Body of pancreas (tissue), 4 donors: ENCODE measurements at regions not wholly inside any gene's neighbourhood (a gene's known extent, or its start where the extent isn't known, plus 50 kb on each side); places are given as distances from the start of the nearest gene placed in this dataset.

ENCODE experiments used
- ATAC-seq: fragments of 150-250 bp; one replicate; pipeline ENCODE4 v1.9.1; 2016
- DNase-seq, 4 donors: peaks; one replicate each; pipeline ENCODE4 v3.0.0-alpha.2; 2019
- H3K27ac ChIP-seq, 4 donors: fragments of 200-600 bp; sonication (generic); 1 replicate in 3 of 4; 2 replicates in 1 of 4; pipeline versions ENCODE4 v1.5.1 to v1.6.1; 2016 to 2019; ENCODE audit warnings: mild to moderate bottlenecking in 1 of 4, mixed read lengths in 1 of 4, moderate library complexity in 1 of 4
- H3K27me3 ChIP-seq, 2 donors: fragments of 200-600 bp; sonication (generic); one replicate each; pipeline ENCODE4 v1.6.0; 2016; ENCODE audit warnings: mild to moderate bottlenecking in 1 of 2
- H3K36me3 ChIP-seq, 2 donors: fragments of 200-600 bp; sonication (generic); replicated peaks in 1 of 2; 2 replicates each; pipeline ENCODE4 v1.5.1; 2016; ENCODE audit warnings: low read depth in 2 of 2; ENCODE audit not compliant: insufficient read depth in 1 of 2
- H3K4me1 ChIP-seq: fragments of 200-600 bp; sonication (generic); one replicate; pipeline ENCODE4 v1.6.0; 2016
- H3K4me3 ChIP-seq, 2 donors: fragments of 200-600 bp; sonication (generic); 1 replicate in 1 of 2; 2 replicates in 1 of 2; pipeline ENCODE4 v1.5.1; 2016 to 2019
- H3K9me3 ChIP-seq, 3 donors: fragments of 200-600 bp; sonication (generic); 1 replicate in 2 of 3; 2 replicates in 1 of 3; pipeline ENCODE4 v1.5.1; 2016
- POLR2A ChIP-seq, 3 donors: fragments of 450-650 bp; IDR thresholded peaks; one replicate each; pipeline ENCODE4 v1.6.1; 2016; ENCODE audit warnings: antibody characterized with exemption in 3 of 3, mild to moderate bottlenecking in 2 of 3
- WGBS, 2 donors: methylation state at CpG; one replicate each; pipeline ENCODE4 v1.1.5; 2017; 5-methylcytosine and 5-hydroxymethylcytosine counted together
- intact Hi-C: fragments of 100-400 bp; cut with DNase I; formaldehyde crosslinking; loops from one replicate; pipeline ENCODE4 v1.15.1; 2023
- TF ChIP-seq, protein P1 (sequence below), 7 experiments: fragments of 450-650 bp in 4 of 7; fragments of 200-600 bp in 3 of 7; sonication (generic) in 3 of 7; IDR thresholded peaks; one replicate each; pipeline ENCODE4 v1.5.1; 2016 to 2019; ENCODE audit warnings: antibody characterized with exemption in 7 of 7

DNA sequence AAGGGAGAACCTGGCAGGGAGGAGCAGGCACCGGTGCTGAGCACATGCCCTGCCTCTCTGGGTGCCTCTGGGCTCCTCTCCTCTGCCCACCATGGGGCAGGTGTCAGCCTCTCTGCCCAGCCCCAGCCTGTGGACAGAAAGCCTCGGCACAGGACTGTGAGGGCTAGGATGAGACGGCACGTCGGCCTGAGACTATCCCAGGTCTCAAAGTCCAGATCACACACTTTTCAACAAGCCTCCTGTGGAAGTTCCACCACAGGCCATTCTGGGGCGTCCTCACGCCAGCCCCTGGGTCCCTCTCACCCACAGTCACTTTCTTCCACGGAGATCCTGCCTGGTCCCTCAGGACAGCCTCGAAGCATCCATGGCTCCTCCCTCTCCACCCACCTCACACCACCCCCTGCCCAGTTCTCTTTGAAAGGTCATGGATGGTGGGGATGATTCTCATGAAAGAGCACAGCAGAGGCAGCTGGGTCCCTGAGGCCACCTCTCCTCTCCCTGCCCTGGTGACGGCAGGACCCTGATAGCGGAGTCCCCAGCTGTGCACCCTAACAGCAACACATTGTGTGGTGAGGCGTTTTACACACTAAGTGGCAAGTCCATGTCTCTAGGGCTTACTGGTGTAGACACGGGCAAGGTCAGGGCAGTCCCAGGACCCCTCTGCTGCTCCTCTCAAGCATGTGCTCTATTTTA lies 569.4 kb upstream of the SALL3 start:
- ATAC-seq (no peak), DNase-seq (no peak)
- Histone ChIP-seq H3K36me3 (no peaks in the 10 kb centered on the region), H3K4me3 (no peak overlapping the region), H3K27ac (no peak overlapping the region), H3K9me3 (no peaks in the 10 kb centered on the region), H3K4me1 (peaks cover 6% of the 10 kb centered on the region), H3K27me3 (no peaks in the 10 kb centered on the region)
- intact Hi-C loops = no loop called here
- TF ChIP-seq POLR2A (IDR thresholded peaks at IDR 0.05) = no peak
- TF ChIP-seq, protein P1, sequence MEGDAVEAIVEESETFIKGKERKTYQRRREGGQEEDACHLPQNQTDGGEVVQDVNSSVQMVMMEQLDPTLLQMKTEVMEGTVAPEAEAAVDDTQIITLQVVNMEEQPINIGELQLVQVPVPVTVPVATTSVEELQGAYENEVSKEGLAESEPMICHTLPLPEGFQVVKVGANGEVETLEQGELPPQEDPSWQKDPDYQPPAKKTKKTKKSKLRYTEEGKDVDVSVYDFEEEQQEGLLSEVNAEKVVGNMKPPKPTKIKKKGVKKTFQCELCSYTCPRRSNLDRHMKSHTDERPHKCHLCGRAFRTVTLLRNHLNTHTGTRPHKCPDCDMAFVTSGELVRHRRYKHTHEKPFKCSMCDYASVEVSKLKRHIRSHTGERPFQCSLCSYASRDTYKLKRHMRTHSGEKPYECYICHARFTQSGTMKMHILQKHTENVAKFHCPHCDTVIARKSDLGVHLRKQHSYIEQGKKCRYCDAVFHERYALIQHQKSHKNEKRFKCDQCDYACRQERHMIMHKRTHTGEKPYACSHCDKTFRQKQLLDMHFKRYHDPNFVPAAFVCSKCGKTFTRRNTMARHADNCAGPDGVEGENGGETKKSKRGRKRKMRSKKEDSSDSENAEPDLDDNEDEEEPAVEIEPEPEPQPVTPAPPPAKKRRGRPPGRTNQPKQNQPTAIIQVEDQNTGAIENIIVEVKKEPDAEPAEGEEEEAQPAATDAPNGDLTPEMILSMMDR (IDR thresholded peaks at IDR 0.05) = no peak
- 63 to 69% methylated on average over 10 to 13 of the region's 13 CpGs for WGBS, 2 donors

DNA sequence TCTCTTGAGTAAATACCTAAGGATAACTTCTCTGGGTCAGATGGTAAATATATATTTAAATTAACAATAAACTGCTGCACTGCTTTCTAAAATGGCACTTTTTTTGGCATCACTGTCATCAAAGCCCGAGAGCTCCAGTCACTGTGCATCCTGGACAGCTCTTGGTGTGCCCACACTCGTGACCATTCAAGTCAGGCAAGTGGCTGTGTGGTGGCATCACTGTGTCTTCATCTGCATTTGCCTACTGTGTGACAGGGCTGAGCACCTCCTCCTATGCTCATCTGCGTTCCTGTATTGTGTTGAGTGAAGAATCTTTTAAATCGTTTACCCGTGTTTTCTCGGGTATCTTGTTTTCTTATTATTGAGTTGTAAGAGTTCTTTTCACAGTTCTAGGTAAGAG lies 568.1 kb upstream of the SALL3 start:
- no peaks in the 10 kb centered on the region for H3K9me3 ChIP-seq
- no peaks in the 10 kb centered on the region for H3K27me3 ChIP-seq
- DNase-seq (no peak), ATAC-seq (no peak)
- TF ChIP-seq POLR2A (IDR thresholded peaks at IDR 0.05) = no peak
- TF ChIP-seq, protein P1 (IDR thresholded peaks at IDR 0.05) = no peak
- no peak overlapping the region for H3K27ac ChIP-seq
- intact Hi-C loops = no loop called here
- 70 to 73% methylated on average over 6 of the region's 6 CpGs for WGBS, 2 donors
- peaks cover 6% of the 10 kb centered on the region for H3K4me1 ChIP-seq
- no peak overlapping the region for H3K4me3 ChIP-seq
- no peaks in the 10 kb centered on the region for H3K36me3 ChIP-seq

DNA sequence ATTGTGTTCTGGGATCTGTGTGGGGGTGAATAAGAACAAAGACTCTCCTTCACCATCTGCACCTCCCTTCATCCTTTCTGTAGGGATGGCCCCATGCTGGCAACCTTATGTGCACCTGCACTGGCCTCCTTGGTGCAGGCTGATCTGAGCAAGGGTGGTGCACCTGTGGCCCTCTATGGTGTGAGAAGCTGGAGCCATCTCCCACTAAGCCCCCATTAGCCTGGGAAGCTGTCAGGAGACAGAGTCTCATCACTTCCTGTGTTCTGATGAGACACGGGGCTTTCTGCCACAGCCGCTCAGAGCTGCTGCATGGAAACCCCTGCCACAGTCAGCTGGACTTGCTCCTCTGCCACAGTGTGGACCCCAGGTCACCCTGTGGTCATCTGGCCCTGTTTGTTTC lies 565.3 kb upstream of the SALL3 start:
- TF ChIP-seq POLR2A (IDR thresholded peaks at IDR 0.05) = no peak
- TF ChIP-seq, protein P1 (IDR thresholded peaks at IDR 0.05) = no peak
- no peaks in the 10 kb centered on the region for H3K9me3 ChIP-seq
- no peak overlapping the region for H3K4me3 ChIP-seq
- H3K4me1 ChIP-seq = no peaks in the 10 kb centered on the region
- ATAC-seq (no peak), DNase-seq (no peak)
- H3K27ac ChIP-seq = no peak overlapping the region
- intact Hi-C loops = no loop called here
- no peaks in the 10 kb centered on the region for H3K36me3 ChIP-seq
- WGBS, 2 donors = 59 to 100% methylated on average over 2 of the region's 2 CpGs
- H3K27me3 ChIP-seq = no peaks in the 10 kb centered on the region

DNA sequence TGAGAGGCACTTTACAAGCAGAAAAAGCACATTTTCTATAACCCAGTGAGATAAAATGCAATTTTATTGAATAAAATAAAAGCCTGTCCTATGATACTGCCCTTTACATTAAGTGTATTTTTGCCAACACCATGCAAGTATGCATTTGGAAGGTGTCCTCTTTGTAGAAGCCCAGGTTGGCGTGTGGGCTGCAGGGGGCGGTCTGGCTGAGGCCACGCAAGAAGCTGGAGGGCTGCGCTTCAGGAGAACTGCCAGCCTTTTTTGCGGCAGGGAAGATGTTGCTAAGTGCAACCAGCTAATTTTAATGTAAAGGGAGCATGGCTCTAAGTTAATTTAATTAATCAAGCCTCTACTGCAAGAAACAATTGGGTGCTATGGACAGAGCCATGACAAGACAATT lies 562.8 kb upstream of the SALL3 start:
- no peak overlapping the region for H3K4me3 ChIP-seq

More for the DNA sequence above, 562.8 kb upstream of the SALL3 start:
- H3K36me3 ChIP-seq = no peaks in the 10 kb centered on the region
- DNase-seq (no peak), ATAC-seq (no peak)
- no peaks in the 10 kb centered on the region for H3K9me3 ChIP-seq
- TF ChIP-seq, protein P1 (IDR thresholded peaks at IDR 0.05) = no peak
- TF ChIP-seq POLR2A (IDR thresholded peaks at IDR 0.05) = no peak
- H3K27me3 ChIP-seq = no peaks in the 10 kb centered on the region
- 75 to 90% methylated on average over 5 of the region's 5 CpGs for WGBS, 2 donors
- no peaks in the 10 kb centered on the region for H3K4me1 ChIP-seq
- intact Hi-C loops = no loop called here
- no peak overlapping the region for H3K27ac ChIP-seq
